Midbrain (tissue), 1 donor: ENCODE measurements at regions not wholly inside any gene's neighbourhood (a gene's known extent, or its start where the extent isn't known, plus 50 kb on each side); places are given as distances from the start of the nearest gene placed in this dataset.
A peak's percentile ranks its signal among the peaks of the same experiment; 100 is the strongest.
"Not testable (repeated sequence)": the region's sequence is repeated elsewhere in the genome, so short reads cannot be mapped to it uniquely, and the experiment has no call there.

ENCODE experiments used
- DNase-seq: peaks from one replicate; lab custom pipeline; 2025; lab: John Stamatoyannopoulos, UW

GRCh38 chr4:10821826-10822225 lies 137.3 kb upstream of the CLNK start:
- no peak for DNase-seq

GRCh38 chr4:10816571-10816970 lies 132.0 kb upstream of the CLNK start:
- DNase-seq, result peak; percentile 9

- no peak for DNase-seq
These were observed 127.4 kb upstream of the CLNK start for GRCh38 chr4:10811991-10812390.

- no peak for DNase-seq
These were observed 125.8 kb upstream of the CLNK start for GRCh38 chr4:10810411-10810810.

GRCh38 chr4:10809905-10810304 lies 125.3 kb upstream of the CLNK start:
- no peak for DNase-seq

- DNase-seq, result peak; percentile 82
These were observed 124.0 kb upstream of the CLNK start for GRCh38 chr4:10808591-10808990.

- DNase-seq, result no peak
These were observed 122.5 kb upstream of the CLNK start for GRCh38 chr4:10806953-10807645.

GRCh38 chr4:10803713-10804343 lies 119.3 kb upstream of the CLNK start:
- DNase-seq, result no peak

- no peak for DNase-seq
These were observed 102.8 kb upstream of the CLNK start for GRCh38 chr4:10787365-10787764.

GRCh38 chr4:10784621-10785020 lies 100.1 kb upstream of the CLNK start:
- no peak for DNase-seq

GRCh38 chr4:10783351-10783750 lies 98.8 kb upstream of the CLNK start:
- DNase-seq, result no peak

GRCh38 chr4:10781805-10782204 lies 97.2 kb upstream of the CLNK start:
- DNase-seq, result no peak

- not testable (repeated sequence) for DNase-seq
These were observed 96.2 kb upstream of the CLNK start for GRCh38 chr4:10780803-10781202.

- not testable (repeated sequence) for DNase-seq
These were observed 90.6 kb upstream of the CLNK start for GRCh38 chr4:10775132-10775531.

GRCh38 chr4:10773656-10774055 lies 89.1 kb upstream of the CLNK start:
- DNase-seq, result no peak

GRCh38 chr4:10773010-10773409 lies 88.4 kb upstream of the CLNK start:
- DNase-seq, result no peak

GRCh38 chr4:10765386-10765785 lies 80.8 kb upstream of the CLNK start:
- no peak for DNase-seq

GRCh38 chr4:10762561-10762960 lies 78.0 kb upstream of the CLNK start:
- no peak for DNase-seq

GRCh38 chr4:10761903-10762302 lies 77.3 kb upstream of the CLNK start:
- DNase-seq, result no peak

GRCh38 chr4:10760086-10760485 lies 75.5 kb upstream of the CLNK start:
- no peak for DNase-seq

- no peak for DNase-seq
These were observed 74.3 kb upstream of the CLNK start for GRCh38 chr4:10758906-10759305.

GRCh38 chr4:10753856-10754402 lies 69.4 kb upstream of the CLNK start:
- no peak for DNase-seq

- no peak for DNase-seq
These were observed 68.8 kb upstream of the CLNK start for GRCh38 chr4:10753336-10753735.

- DNase-seq, result no peak
These were observed 66.1 kb upstream of the CLNK start for GRCh38 chr4:10750714-10751113.
